ENCODE measurements at regions not wholly inside any gene's neighbourhood (a gene's known extent, or its start where the extent isn't known, plus 50 kb on each side); places are given as distances from the start of the nearest gene placed in this dataset.

DNA sequence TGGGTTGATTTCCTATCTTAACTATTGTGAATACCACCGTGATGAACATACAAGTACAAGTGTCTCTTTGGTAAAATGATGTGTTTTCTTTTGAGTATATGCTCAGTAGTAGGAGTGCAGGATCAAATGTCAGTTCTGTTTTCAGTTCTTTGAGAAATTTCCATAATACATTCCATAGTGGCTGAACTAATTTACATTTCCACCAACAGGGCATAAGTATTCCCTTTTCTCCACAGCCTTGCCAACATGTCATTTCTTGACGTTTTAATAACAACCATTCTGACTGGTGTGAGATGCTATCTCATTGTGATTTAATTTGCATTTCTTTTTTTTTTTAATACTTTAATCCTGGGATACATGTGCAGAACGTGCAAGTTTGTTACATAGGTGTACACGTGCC lies 268.8 kb downstream of the CENPW start:
- ChIA-PET RAD21 (ENCODE audit: low non-redundant PET in 1 of 2, low total read pairs in 2 of 2, uncharacterized antibody in 2 of 2, unreplicated experiment in 2 of 2) (no interaction called here), CTCF (no interaction called here), POLR2A (no interaction called here)
- DNase-seq (ENCODE audit: low read depth, low spot score) (no peak), ATAC-seq (no peak)
- Histone ChIP-seq H3K36me3 (ENCODE audit: control insufficient read depth in 1 of 2, insufficient read depth in 2 of 2, low read length in 2 of 2) (no peaks in the 10 kb centered on the region), H3K9me2 (ENCODE audit: insufficient read depth) (no peaks in the 10 kb centered on the region), H3K9ac (ENCODE audit: low read length) (no peak overlapping the region), H3K4me3 (replicated peaks in 1 of 2; ENCODE audit: low read depth in 1 of 2, low read length in 2 of 2) (no peak overlapping the region), H3K9me3 (ENCODE audit: control insufficient read depth in 1 of 2, insufficient read depth in 1 of 2, low read depth in 1 of 2, low read length in 2 of 2) (no peaks in the 10 kb centered on the region), H3K79me2 (ENCODE audit: insufficient read depth, low read length) (no peaks in the 10 kb centered on the region), H3K4me1 (ENCODE audit: control insufficient read depth in 1 of 2, insufficient read depth in 2 of 2, low read length in 2 of 2) (no peaks in the 10 kb centered on the region), H3K27me3 (ENCODE audit: insufficient read depth, low read length) (no peaks in the 10 kb centered on the region), H3K27ac (ENCODE audit: low read depth, low read length) (no peak overlapping the region), H3K4me2 (ENCODE audit: low read length) (no peak overlapping the region), H2AFZ (ENCODE audit: low read depth, low read length, poor library complexity, severe bottlenecking) (no peak overlapping the region), H4K20me1 (ENCODE audit: insufficient read depth) (no peaks in the 10 kb centered on the region)
- no TSS peak for BruUV-seq (replicated peaks)
- intact Hi-C loops (cut with micrococcal nuclease), result no loop called here
- no peak for TF ChIP-seq SIN3A (IDR thresholded peaks at IDR 0.05; ENCODE audit: low read depth)
- no peak for TF ChIP-seq TCF7L2 (IDR thresholded peaks at IDR 0.05; ENCODE audit: borderline replicate concordance, extremely low read depth, insufficient read depth, insufficient read length)
- TF ChIP-seq EZH2 (IDR thresholded peaks at IDR 0.05), result no peak
- TF ChIP-seq YY1 (IDR thresholded peaks at IDR 0.05; ENCODE audit: extremely low read depth, insufficient replicate concordance, low read depth, low read length), result no peak
- TF ChIP-seq ZFX (IDR thresholded peaks at IDR 0.05), result no peak
- TF ChIP-seq MAX (IDR thresholded peaks at IDR 0.05), result no peak
- TF ChIP-seq POLR2AphosphoS5 (IDR thresholded peaks at IDR 0.05; ENCODE audit: low read depth, low read length), result no peak
- no peak for TF ChIP-seq ZNF274 (IDR thresholded peaks at IDR 0.05; ENCODE audit: low read depth, low read length)
- TF ChIP-seq FOSL1 (IDR thresholded peaks at IDR 0.05; ENCODE audit: low read depth), result no peak

- RAD21 ChIA-PET (ENCODE audit: low non-redundant PET in 1 of 2, low total read pairs in 2 of 2, uncharacterized antibody in 2 of 2, unreplicated experiment in 2 of 2), result no interaction called here
- TF ChIP-seq FOSL1 (IDR thresholded peaks at IDR 0.05; ENCODE audit: low read depth) (no peak), SRF (IDR thresholded peaks at IDR 0.05; ENCODE audit: low read depth) (no peak), EZH2 (IDR thresholded peaks at IDR 0.05) (no peak), YY1 (IDR thresholded peaks at IDR 0.05; ENCODE audit: extremely low read depth, insufficient replicate concordance, low read depth, low read length) (no peak), MAX (IDR thresholded peaks at IDR 0.05) (no peak), POLR2AphosphoS5 (IDR thresholded peaks at IDR 0.05; ENCODE audit: low read depth, low read length) (no peak), ATF3 (IDR thresholded peaks at IDR 0.05) (no peak), CEBPB (IDR thresholded peaks at IDR 0.05; ENCODE audit: low read depth) (no peak), ELF1 (IDR thresholded peaks at IDR 0.05; ENCODE audit: borderline replicate concordance, low read depth) (no peak), EGR1 (IDR thresholded peaks at IDR 0.05; ENCODE audit: low read depth) (no peak), CBX3 (IDR thresholded peaks at IDR 0.05; ENCODE audit: low read depth) (no peak), TCF7L2 (IDR thresholded peaks at IDR 0.05; ENCODE audit: borderline replicate concordance, extremely low read depth, insufficient read depth, insufficient read length) (no peak), SIN3A (IDR thresholded peaks at IDR 0.05; ENCODE audit: low read depth) (no peak), POLR2A (IDR thresholded peaks at IDR 0.05; ENCODE audit: borderline replicate concordance, extremely low read depth, insufficient read depth, insufficient read length) (no peak), EZH2phosphoT487 (IDR thresholded peaks at IDR 0.05; ENCODE audit: borderline replicate concordance) (no peak)
- TF ChIP-seq, protein P1, sequence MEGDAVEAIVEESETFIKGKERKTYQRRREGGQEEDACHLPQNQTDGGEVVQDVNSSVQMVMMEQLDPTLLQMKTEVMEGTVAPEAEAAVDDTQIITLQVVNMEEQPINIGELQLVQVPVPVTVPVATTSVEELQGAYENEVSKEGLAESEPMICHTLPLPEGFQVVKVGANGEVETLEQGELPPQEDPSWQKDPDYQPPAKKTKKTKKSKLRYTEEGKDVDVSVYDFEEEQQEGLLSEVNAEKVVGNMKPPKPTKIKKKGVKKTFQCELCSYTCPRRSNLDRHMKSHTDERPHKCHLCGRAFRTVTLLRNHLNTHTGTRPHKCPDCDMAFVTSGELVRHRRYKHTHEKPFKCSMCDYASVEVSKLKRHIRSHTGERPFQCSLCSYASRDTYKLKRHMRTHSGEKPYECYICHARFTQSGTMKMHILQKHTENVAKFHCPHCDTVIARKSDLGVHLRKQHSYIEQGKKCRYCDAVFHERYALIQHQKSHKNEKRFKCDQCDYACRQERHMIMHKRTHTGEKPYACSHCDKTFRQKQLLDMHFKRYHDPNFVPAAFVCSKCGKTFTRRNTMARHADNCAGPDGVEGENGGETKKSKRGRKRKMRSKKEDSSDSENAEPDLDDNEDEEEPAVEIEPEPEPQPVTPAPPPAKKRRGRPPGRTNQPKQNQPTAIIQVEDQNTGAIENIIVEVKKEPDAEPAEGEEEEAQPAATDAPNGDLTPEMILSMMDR (IDR thresholded peaks at IDR 0.05 in 2 of 3, conservative IDR thresholded peaks at IDR 0.05 in 1 of 3; ENCODE audit: borderline replicate concordance in 1 of 3, insufficient read depth in 1 of 3, low read depth in 2 of 3, low read length in 2 of 3), result no peak
These were observed 275.0 kb downstream of the CENPW start for GRCh38 chr6:126614642-126615504.

More at GRCh38 chr6:126614642-126615504, 275.0 kb downstream of the CENPW start:
- Histone ChIP-seq H3K4me1 (ENCODE audit: control insufficient read depth in 1 of 2, insufficient read depth in 2 of 2, low read length in 2 of 2) (no peaks in the 10 kb centered on the region), H4K20me1 (ENCODE audit: insufficient read depth) (no peaks in the 10 kb centered on the region), H3K27ac (ENCODE audit: low read depth, low read length) (no peak overlapping the region), H3K36me3 (ENCODE audit: control insufficient read depth in 1 of 2, insufficient read depth in 2 of 2, low read length in 2 of 2) (no peaks in the 10 kb centered on the region), H3K4me3 (replicated peaks in 1 of 2; ENCODE audit: low read depth in 1 of 2, low read length in 2 of 2) (no peak overlapping the region), H3K27me3 (ENCODE audit: insufficient read depth, low read length) (no peaks in the 10 kb centered on the region), H3K9me3 (ENCODE audit: control insufficient read depth in 1 of 2, insufficient read depth in 1 of 2, low read depth in 1 of 2, low read length in 2 of 2) (no peaks in the 10 kb centered on the region), H3K4me2 (ENCODE audit: low read length) (no peak overlapping the region), H3K9me2 (ENCODE audit: insufficient read depth) (no peaks in the 10 kb centered on the region), H2AFZ (ENCODE audit: low read depth, low read length, poor library complexity, severe bottlenecking) (no peak overlapping the region), H3K79me2 (ENCODE audit: insufficient read depth, low read length) (no peaks in the 10 kb centered on the region), H3K9ac (ENCODE audit: low read length) (no peak overlapping the region)
- no TSS peak for BruUV-seq (replicated peaks)
- ATAC-seq (no peak), DNase-seq (ENCODE audit: low read depth, low spot score) (no peak)
- intact Hi-C loops (cut with micrococcal nuclease), result no loop called here
- ChIA-PET CTCF (no interaction called here), POLR2A (no interaction called here)
